GM23338 (cell line): ENCODE measurements at regions not wholly inside any gene's neighbourhood (a gene's known extent, or its start where the extent isn't known, plus 50 kb on each side); places are given as distances from the start of the nearest gene placed in this dataset.

Experiments used
- NANOG ChIP-seq: IDR thresholded peaks from 2 replicates; pipeline ENCODE4 v1.6.1; 2016; ENCODE audit warnings: antibody characterized with exemption, borderline replicate concordance
- TF ChIP-seq, protein P1 (sequence below), 2 experiments: fragments of 200-600 bp in 1 of 2; sonication (generic) in 1 of 2; conservative IDR thresholded peaks; 2 replicates each; pipeline versions ENCODE4 v1.5.1 to v1.6.1; 2016 to 2017; ENCODE audit warnings: antibody characterized with exemption in 2 of 2, low read depth in 2 of 2, mild to moderate bottlenecking in 2 of 2, moderate library complexity in 1 of 2

DNA sequence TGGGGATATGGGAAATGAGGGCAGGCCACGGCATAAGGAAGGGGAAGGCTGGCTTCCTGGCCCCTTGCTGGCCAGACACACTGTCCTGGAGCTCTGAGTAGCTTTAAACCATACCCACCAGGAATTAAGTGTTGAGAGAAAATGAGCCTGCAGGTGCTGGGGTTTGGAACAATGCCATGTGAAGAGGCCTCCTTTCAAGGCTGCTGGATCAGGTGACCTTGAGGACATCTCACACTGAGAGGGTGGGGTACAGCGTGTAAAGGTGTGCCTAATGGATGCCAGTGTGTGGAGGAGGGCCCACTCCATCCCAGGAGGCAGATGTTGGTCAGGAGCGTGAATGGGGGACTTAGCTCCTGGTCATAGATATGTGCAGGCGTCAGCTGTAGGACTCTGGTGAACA, 74.8 kb upstream of the MLN start:
- TF ChIP-seq, protein P1, sequence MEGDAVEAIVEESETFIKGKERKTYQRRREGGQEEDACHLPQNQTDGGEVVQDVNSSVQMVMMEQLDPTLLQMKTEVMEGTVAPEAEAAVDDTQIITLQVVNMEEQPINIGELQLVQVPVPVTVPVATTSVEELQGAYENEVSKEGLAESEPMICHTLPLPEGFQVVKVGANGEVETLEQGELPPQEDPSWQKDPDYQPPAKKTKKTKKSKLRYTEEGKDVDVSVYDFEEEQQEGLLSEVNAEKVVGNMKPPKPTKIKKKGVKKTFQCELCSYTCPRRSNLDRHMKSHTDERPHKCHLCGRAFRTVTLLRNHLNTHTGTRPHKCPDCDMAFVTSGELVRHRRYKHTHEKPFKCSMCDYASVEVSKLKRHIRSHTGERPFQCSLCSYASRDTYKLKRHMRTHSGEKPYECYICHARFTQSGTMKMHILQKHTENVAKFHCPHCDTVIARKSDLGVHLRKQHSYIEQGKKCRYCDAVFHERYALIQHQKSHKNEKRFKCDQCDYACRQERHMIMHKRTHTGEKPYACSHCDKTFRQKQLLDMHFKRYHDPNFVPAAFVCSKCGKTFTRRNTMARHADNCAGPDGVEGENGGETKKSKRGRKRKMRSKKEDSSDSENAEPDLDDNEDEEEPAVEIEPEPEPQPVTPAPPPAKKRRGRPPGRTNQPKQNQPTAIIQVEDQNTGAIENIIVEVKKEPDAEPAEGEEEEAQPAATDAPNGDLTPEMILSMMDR (conservative IDR thresholded peaks at IDR 0.05; ENCODE audit: low read depth in 2 of 2): no peak
- no peak for TF ChIP-seq NANOG
